ENCODE measurements at regions not wholly inside any gene's neighbourhood (a gene's known extent, or its start where the extent isn't known, plus 50 kb on each side); places are given as distances from the start of the nearest gene placed in this dataset.

DNA sequence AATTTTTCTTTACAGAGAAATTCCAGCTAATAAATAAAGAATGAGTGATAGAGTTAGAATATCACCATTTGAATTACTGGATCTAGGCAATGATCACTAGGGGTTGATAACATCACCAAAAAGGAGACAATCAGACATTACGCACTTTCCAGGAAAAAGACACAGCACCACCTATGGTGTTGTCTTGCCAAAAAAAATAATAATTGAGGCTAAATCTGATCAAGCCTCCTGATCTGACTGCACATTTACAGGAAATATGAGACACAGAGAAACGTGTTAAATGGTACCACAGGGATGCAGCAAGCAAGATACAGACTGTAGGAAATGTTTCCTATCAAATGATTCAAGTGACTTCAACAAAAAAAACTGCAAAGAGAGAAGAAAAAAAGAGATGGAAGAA, 92.8 kb downstream of the EOMES start:
- TF ChIP-seq CTCF (IDR thresholded peaks at IDR 0.05) (no peak), POLR2A (IDR thresholded peaks at IDR 0.05) (no peak)

All from Peyer's patch (tissue), 4 donors.